A673 (cell line): ENCODE measurements at regions not wholly inside any gene's neighbourhood (a gene's known extent, or its start where the extent isn't known, plus 50 kb on each side); places are given as distances from the start of the nearest gene placed in this dataset.

Experiments used
- BruUV-seq: library from RNA; stranded (reverse); fragments of 400-500 nt; replicated peaks from 2 replicates; lab custom pipeline; 2021; lab: Mats Ljungman, UMichigan
- CTCF ChIA-PET: fragments of 300-600 bp; sonication (Branson Sonifier 250); formaldehyde crosslinking; loops from one replicate; lab custom pipeline; 2022; ENCODE audit warnings: antibody characterized with exemption; lab: Charles Lee
- POLR2A ChIA-PET: fragments of 300-600 bp; sonication (Branson Sonifier 250); formaldehyde crosslinking; loops from one replicate; lab custom pipeline; 2022; ENCODE audit warnings: antibody characterized with exemption; ENCODE audit not compliant: low non-redundant PET; lab: Charles Lee
- DNase-seq: peaks from one replicate; pipeline ENCODE4 v3.0.0-alpha.2; 2015; ENCODE audit warnings: low spot score
- H3K27ac ChIP-seq: fragments of 200-600 bp; sonication (generic); 2 replicates; pipeline ENCODE4 v1.5.1; 2016; ENCODE audit warnings: mixed run types, low read depth, mild to moderate bottlenecking, mixed read lengths, antibody characterized with exemption, low read length; ENCODE audit not compliant: poor library complexity, severe bottlenecking
- H3K27me3 ChIP-seq: fragments of 200-600 bp; sonication (generic); replicated peaks from 2 replicates; pipeline ENCODE4 v1.6.1; 2017; ENCODE audit warnings: mixed run types, low read depth, mild to moderate bottlenecking, mixed read lengths, antibody characterized with exemption, low read length; ENCODE audit not compliant: insufficient read depth, poor library complexity
- H3K36me3 ChIP-seq: fragments of 200-600 bp; sonication (generic); 2 replicates; pipeline ENCODE4 v1.6.1; 2016; ENCODE audit warnings: mixed run types, mild to moderate bottlenecking, mixed read lengths, antibody characterized with exemption, low read length; ENCODE audit not compliant: insufficient read depth, poor library complexity, severe bottlenecking
- H3K4me1 ChIP-seq: fragments of 200-600 bp; sonication (generic); 2 replicates; pipeline ENCODE4 v1.6.1; 2017; ENCODE audit warnings: mixed run types, mild to moderate bottlenecking, mixed read lengths, antibody characterized with exemption, low read length; ENCODE audit not compliant: insufficient read depth, poor library complexity, severe bottlenecking
- H3K4me3 ChIP-seq: fragments of 200-600 bp; sonication (generic); 2 replicates; pipeline ENCODE4 v1.5.1; 2016; ENCODE audit warnings: low read depth, mixed run types, mild to moderate bottlenecking, mixed read lengths, low read length; ENCODE audit not compliant: poor library complexity, severe bottlenecking
- H3K9me3 ChIP-seq: fragments of 200-600 bp; sonication (generic); 2 replicates; pipeline ENCODE4 v1.6.1; 2016; ENCODE audit warnings: mixed run types, low read depth, mild to moderate bottlenecking, mixed read lengths, antibody characterized with exemption, low read length; ENCODE audit not compliant: poor library complexity, severe bottlenecking
- CTCF ChIP-seq: fragments of 300-800, 200-600 bp; sonication (generic); conservative IDR thresholded peaks from 2 replicates; pipeline ENCODE4 v1.5.1; 2017; ENCODE audit warnings: low read depth, mild to moderate bottlenecking, antibody characterized with exemption, low read length, moderate library complexity, mixed read lengths
- EZH2 ChIP-seq: fragments of 200-600 bp; sonication (generic); IDR thresholded peaks from 2 replicates; pipeline ENCODE4 v1.6.1; 2017; ENCODE audit warnings: borderline replicate concordance, low read depth, mild to moderate bottlenecking, mixed read lengths, antibody characterized with exemption, low read length; ENCODE audit not compliant: poor library complexity, severe bottlenecking
- intact Hi-C: fragments of 100-400 bp; cut with micrococcal nuclease; formaldehyde crosslinking; loops from one replicate; pipeline ENCODE4 v1.10.0; 2022; ENCODE audit not compliant: unreplicated experiment

GRCh38 chr2:224163566-224164307 is 124.7 kb upstream of the SERPINE2 start:
- no peak for DNase-seq
- Histone ChIP-seq H3K4me1 (no peaks in the 10 kb centered on the region), H3K27me3 (no peaks in the 10 kb centered on the region), H3K4me3 (no peak overlapping the region), H3K9me3 (no peaks in the 10 kb centered on the region), H3K36me3 (no peaks in the 10 kb centered on the region), H3K27ac (no peak overlapping the region)
- POLR2A ChIA-PET = no interaction called here
- TF ChIP-seq EZH2 (no peak), CTCF (no peak)
- BruUV-seq = no TSS peak
- intact Hi-C loops = no loop called here
- CTCF ChIA-PET = no interaction called here

- TF ChIP-seq EZH2 (no peak), CTCF (no peak)
- no peaks in the 10 kb centered on the region for H3K36me3 ChIP-seq
- H3K27ac ChIP-seq = no peak overlapping the region
- intact Hi-C loops = no loop called here
- ChIA-PET POLR2A (no interaction called here), CTCF (no interaction called here)
- DNase-seq = no peak
- BruUV-seq = no TSS peak
- no peak overlapping the region for H3K4me3 ChIP-seq
- no peaks in the 10 kb centered on the region for H3K9me3 ChIP-seq
- H3K27me3 ChIP-seq = no peaks in the 10 kb centered on the region
- no peaks in the 10 kb centered on the region for H3K4me1 ChIP-seq
Measured at GRCh38 chr2:224162122-224162521, 123.0 kb upstream of the SERPINE2 start.

- Histone ChIP-seq H3K27ac (no peak overlapping the region), H3K9me3 (no peaks in the 10 kb centered on the region), H3K27me3 (no peaks in the 10 kb centered on the region), H3K4me3 (no peak overlapping the region), H3K4me1 (peaks cover 2% of the 10 kb centered on the region), H3K36me3 (no peaks in the 10 kb centered on the region)
- TF ChIP-seq CTCF (no peak), EZH2 (no peak)
- CTCF ChIA-PET = no interaction called here
- POLR2A ChIA-PET = no interaction called here
- BruUV-seq = no TSS peak
- DNase-seq = no peak
- intact Hi-C loops = no loop called here
Measured at GRCh38 chr2:224161712-224162111, 122.6 kb upstream of the SERPINE2 start.
